Tibial artery (tissue), 4 donors: ENCODE measurements at regions not wholly inside any gene's neighbourhood (a gene's known extent, or its start where the extent isn't known, plus 50 kb on each side); places are given as distances from the start of the nearest gene placed in this dataset.

Experiments
- DNase-seq, 2 donors: peaks; one replicate each; pipeline ENCODE4 v3.0.0-alpha.2; 2019
- H3K27ac ChIP-seq, 2 donors: fragments of 200-600 bp; sonication (generic) in 1 of 2; 1 replicate in 1 of 2; 2 replicates in 1 of 2; pipeline ENCODE4 v1.5.1; 2018 to 2019; ENCODE audit warnings: mild to moderate bottlenecking in 1 of 2
- H3K27me3 ChIP-seq, 2 donors: fragments of 200-600 bp; sonication (generic) in 1 of 2; one replicate each; pipeline versions ENCODE4 v1.5.1 to v1.6.0; 2016 to 2019
- H3K36me3 ChIP-seq, 3 donors: fragments of 200-600 bp; sonication (generic) in 2 of 3; one replicate each; pipeline ENCODE4 v1.5.1; 2016 to 2019; ENCODE audit warnings: mild to moderate bottlenecking in 2 of 3
- H3K4me1 ChIP-seq, 4 donors: fragments of 200-600 bp; sonication (generic) in 2 of 4; 1 replicate in 3 of 4; 2 replicates in 1 of 4; pipeline ENCODE4 v1.5.1; 2016 to 2019
- H3K4me3 ChIP-seq, 2 donors: fragments of 200-600 bp; sonication (generic) in 1 of 2; 1 replicate in 1 of 2; 2 replicates in 1 of 2; pipeline ENCODE4 v1.5.1; 2018 to 2019; ENCODE audit warnings: mild to moderate bottlenecking in 2 of 2
- H3K9me3 ChIP-seq, 3 donors: fragments of 200-600 bp; sonication (generic) in 1 of 3; one replicate each; pipeline ENCODE4 v1.5.1; 2016 to 2019
- intact Hi-C: fragments of 100-400 bp; cut with DNase I; formaldehyde crosslinking; loops from one replicate; pipeline ENCODE4 v1.15.0; 2023; ENCODE audit warnings: low total_unique reads
- TF ChIP-seq, protein P1 (sequence below), 2 experiments: fragments of 200-600 bp in 1 of 2; fragments of 450-650 bp in 1 of 2; IDR thresholded peaks; one replicate each; pipeline ENCODE4 v1.5.1; 2017 to 2019; ENCODE audit warnings: antibody characterized with exemption in 2 of 2, mild to moderate bottlenecking in 1 of 2, moderate library complexity in 1 of 2

DNA sequence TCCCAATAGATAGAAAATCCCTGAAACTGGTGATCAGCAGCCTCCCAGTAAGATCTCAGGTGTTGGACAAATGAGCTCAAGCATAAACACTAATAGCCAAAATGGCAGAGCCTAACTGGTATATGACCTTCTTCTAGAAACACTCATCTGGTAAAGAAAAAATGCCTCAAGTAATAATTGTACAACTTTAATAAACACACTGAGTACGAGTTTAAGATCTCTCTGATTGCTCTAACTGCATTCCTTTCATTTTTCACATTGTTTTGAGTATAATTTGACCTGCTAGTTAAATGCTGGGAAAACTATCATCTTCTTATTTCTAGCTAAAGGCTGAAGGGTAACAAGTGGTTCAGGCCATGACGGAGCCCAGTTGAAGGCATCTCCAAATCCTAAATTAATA, 2009.5 kb upstream of the PCDH20 start:
- Histone ChIP-seq H3K27ac (no peak overlapping the region), H3K36me3 (no peaks in the 10 kb centered on the region), H3K4me1 (no peaks in the 10 kb centered on the region), H3K27me3 (no peaks in the 10 kb centered on the region), H3K4me3 (no peak overlapping the region), H3K9me3 (no peaks in the 10 kb centered on the region)
- DNase-seq, result no peak
- TF ChIP-seq, protein P1, sequence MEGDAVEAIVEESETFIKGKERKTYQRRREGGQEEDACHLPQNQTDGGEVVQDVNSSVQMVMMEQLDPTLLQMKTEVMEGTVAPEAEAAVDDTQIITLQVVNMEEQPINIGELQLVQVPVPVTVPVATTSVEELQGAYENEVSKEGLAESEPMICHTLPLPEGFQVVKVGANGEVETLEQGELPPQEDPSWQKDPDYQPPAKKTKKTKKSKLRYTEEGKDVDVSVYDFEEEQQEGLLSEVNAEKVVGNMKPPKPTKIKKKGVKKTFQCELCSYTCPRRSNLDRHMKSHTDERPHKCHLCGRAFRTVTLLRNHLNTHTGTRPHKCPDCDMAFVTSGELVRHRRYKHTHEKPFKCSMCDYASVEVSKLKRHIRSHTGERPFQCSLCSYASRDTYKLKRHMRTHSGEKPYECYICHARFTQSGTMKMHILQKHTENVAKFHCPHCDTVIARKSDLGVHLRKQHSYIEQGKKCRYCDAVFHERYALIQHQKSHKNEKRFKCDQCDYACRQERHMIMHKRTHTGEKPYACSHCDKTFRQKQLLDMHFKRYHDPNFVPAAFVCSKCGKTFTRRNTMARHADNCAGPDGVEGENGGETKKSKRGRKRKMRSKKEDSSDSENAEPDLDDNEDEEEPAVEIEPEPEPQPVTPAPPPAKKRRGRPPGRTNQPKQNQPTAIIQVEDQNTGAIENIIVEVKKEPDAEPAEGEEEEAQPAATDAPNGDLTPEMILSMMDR (IDR thresholded peaks at IDR 0.05), result no peak
- intact Hi-C loops, result no loop called here

DNA sequence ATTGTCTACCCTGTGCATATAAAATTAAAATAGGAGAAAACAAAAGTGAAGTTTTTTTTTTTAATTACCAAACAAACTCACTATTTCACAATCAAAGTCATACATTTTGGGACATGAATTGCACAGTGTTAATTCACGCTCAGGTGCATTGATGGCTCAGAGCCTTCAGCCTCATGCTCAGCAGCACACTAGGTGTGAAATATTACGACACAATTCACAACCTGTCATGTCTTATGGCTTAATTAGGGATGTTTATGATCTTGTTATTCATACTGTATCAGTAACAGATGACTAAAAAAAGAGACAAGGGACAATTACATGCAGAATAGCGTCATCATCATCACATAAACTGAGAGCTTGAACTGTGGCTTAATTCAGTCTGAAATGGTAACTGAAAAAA, 2005.5 kb upstream of the PCDH20 start:
- intact Hi-C loops, result no loop called here
- Histone ChIP-seq H3K27me3 (no peaks in the 10 kb centered on the region), H3K4me3 (no peak overlapping the region), H3K9me3 (no peaks in the 10 kb centered on the region), H3K27ac (no peak overlapping the region), H3K36me3 (no peaks in the 10 kb centered on the region), H3K4me1 (no peaks in the 10 kb centered on the region)
- DNase-seq, result no peak
- TF ChIP-seq, protein P1 (IDR thresholded peaks at IDR 0.05), result no peak

DNA sequence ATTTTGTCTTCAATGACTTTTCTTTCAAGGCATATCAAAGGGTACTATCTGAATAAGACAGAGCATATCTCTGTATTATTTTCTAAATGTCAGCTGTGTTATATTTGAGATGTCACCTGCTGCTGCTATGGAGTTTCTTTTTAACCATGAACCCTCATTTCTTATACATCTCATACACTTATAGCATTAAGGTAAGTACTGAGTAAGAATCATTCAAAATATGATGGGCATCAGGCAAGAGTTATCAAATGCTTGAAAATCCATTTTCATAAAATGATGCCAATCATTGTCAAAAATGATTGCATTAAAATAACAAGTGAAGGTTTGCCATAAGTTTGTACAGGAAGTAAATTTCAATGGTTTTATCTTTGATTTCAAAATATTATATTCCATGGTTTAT, 2005.0 kb upstream of the PCDH20 start:
- DNase-seq, result no peak
- no peaks in the 10 kb centered on the region for H3K4me1 ChIP-seq
- no peaks in the 10 kb centered on the region for H3K36me3 ChIP-seq
- TF ChIP-seq, protein P1 (IDR thresholded peaks at IDR 0.05), result no peak
- H3K9me3 ChIP-seq, result no peaks in the 10 kb centered on the region
- intact Hi-C loops, result no loop called here
- H3K4me3 ChIP-seq, result no peak overlapping the region
- no peak overlapping the region for H3K27ac ChIP-seq
- H3K27me3 ChIP-seq, result no peaks in the 10 kb centered on the region

DNA sequence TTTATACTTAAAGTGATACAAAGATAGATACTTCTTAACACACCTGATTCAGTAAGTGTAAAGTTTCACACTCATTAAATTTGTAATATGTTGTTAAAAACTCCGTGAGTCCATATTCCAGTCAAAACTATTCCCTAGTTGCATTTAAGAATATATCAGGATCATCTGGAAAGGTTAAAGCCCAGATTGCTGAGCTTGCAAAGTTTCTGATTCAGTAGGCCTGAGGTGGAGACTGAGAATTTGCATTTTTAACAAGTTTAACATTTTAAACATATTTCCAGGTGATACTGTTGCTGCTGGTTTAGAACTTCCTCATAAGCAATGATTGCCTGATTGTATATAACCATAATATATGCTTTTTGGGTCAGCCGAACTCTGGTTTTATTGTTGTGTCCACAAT, 1998.6 kb upstream of the PCDH20 start:
- Histone ChIP-seq H3K36me3 (no peaks in the 10 kb centered on the region), H3K27me3 (no peaks in the 10 kb centered on the region), H3K9me3 (no peaks in the 10 kb centered on the region), H3K4me3 (no peak overlapping the region), H3K4me1 (no peaks in the 10 kb centered on the region), H3K27ac (no peak overlapping the region)
- intact Hi-C loops, result no loop called here
- TF ChIP-seq, protein P1 (IDR thresholded peaks at IDR 0.05), result no peak
- no peak for DNase-seq

DNA sequence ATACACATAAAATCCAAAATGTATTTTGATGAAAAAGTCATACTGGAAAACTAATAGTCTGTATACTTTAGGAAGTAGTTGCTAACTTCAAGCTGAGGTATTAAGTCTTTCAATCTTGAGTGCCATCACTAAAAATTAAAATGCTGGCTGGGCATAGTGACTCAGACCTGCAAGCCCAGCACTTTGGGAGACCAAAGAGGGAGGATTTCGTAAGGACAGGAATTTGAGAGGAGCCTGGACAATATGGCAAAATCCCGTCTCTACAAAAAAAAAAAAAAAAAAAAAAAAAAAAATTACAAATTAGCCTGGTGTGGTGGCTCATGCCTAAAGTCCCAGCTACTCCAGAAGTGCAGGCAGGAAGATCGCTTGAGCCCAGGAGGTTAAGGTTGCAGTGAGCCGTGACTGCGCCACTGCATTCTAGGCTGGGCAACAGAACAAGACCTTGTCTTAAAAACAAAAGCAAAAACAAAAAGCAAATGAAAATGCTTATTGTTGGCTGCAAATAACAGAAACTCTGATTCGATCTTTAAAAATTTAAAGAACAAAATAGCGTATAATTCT, 1994.2 kb upstream of the PCDH20 start:
- Histone ChIP-seq H3K27me3 (no peaks in the 10 kb centered on the region), H3K4me3 (no peak overlapping the region), H3K36me3 (no peaks in the 10 kb centered on the region), H3K4me1 (no peaks in the 10 kb centered on the region), H3K9me3 (no peaks in the 10 kb centered on the region), H3K27ac (no peak overlapping the region)
- TF ChIP-seq, protein P1 (IDR thresholded peaks at IDR 0.05), result no peak
- no peak for DNase-seq
- intact Hi-C loops, result no loop called here
